NCI-H1417 (cell line): ENCODE measurements at regions not wholly inside any gene's neighbourhood (a gene's known extent, or its start where the extent isn't known, plus 50 kb on each side); places are given as distances from the start of the nearest gene placed in this dataset.
"Not testable (repeated sequence)": the region's sequence is repeated elsewhere in the genome, so short reads cannot be mapped to it uniquely, and the experiment has no call there.

Experiments used
- DNase-seq, 3 experiments: peaks; one replicate each; lab custom pipeline; 2025; lab: John Stamatoyannopoulos, UW

GRCh38 chrX:40853004-40853815, 117.9 kb upstream of the MED14 start:
- DNase-seq: no peak

GRCh38 chrX:40853816-40854123, 118.4 kb upstream of the MED14 start:
- DNase-seq: no peak

GRCh38 chrX:40854242-40854641, 118.9 kb upstream of the MED14 start:
- no peak for DNase-seq

GRCh38 chrX:40855411-40855810, 120.1 kb upstream of the MED14 start:
- DNase-seq: peak in 1 of 3 experiments; percentile 33

GRCh38 chrX:40855932-40856515, 120.7 kb upstream of the MED14 start:
- no peak for DNase-seq

GRCh38 chrX:40861952-40862554, 126.7 kb upstream of the MED14 start:
- DNase-seq: not testable (repeated sequence)

GRCh38 chrX:40863260-40863659, 127.9 kb upstream of the MED14 start:
- not testable (repeated sequence) for DNase-seq

- DNase-seq: no peak
Measured at GRCh38 chrX:40863671-40864070, 128.3 kb upstream of the MED14 start.

GRCh38 chrX:40864972-40865371, 129.6 kb upstream of the MED14 start:
- DNase-seq: no peak

GRCh38 chrX:40866893-40867292, 131.6 kb upstream of the MED14 start:
- no peak for DNase-seq

GRCh38 chrX:40867352-40867751, 132.0 kb upstream of the MED14 start:
- no peak for DNase-seq

- DNase-seq: no peak
Measured at GRCh38 chrX:40868868-40869267, 133.5 kb upstream of the MED14 start.

GRCh38 chrX:40870982-40871381, 135.6 kb upstream of the MED14 start:
- not testable (repeated sequence) for DNase-seq

- no peak for DNase-seq
Measured at GRCh38 chrX:40871385-40872082, 136.2 kb upstream of the MED14 start.

GRCh38 chrX:40872351-40872750, 137.0 kb upstream of the MED14 start:
- no peak for DNase-seq

GRCh38 chrX:40875476-40875875, 140.1 kb upstream of the MED14 start:
- no peak for DNase-seq

GRCh38 chrX:40877887-40878286, 142.5 kb upstream of the MED14 start:
- DNase-seq: peak in 1 of 3 experiments; percentile 17

- DNase-seq: no peak
Measured at GRCh38 chrX:40878766-40879165, 143.4 kb upstream of the MED14 start.

GRCh38 chrX:40879172-40879571, 143.8 kb upstream of the MED14 start:
- DNase-seq: not testable (repeated sequence)

- no peak for DNase-seq
Measured at GRCh38 chrX:40880712-40881111, 145.4 kb upstream of the MED14 start.

- DNase-seq: no peak
Measured at GRCh38 chrX:40883021-40883619, 147.8 kb upstream of the MED14 start.

- DNase-seq: no peak
Measured at GRCh38 chrX:40885989-40886388, 150.6 kb upstream of the MED14 start.
